Activated T-helper 1 cell treated with anti-CD3 and anti-CD28 coated beads, Interleukin-2, amount 50 U/mL, for 16 hours (primary cell): ENCODE measurements at regions not wholly inside any gene's neighbourhood (a gene's known extent, or its start where the extent isn't known, plus 50 kb on each side); places are given as distances from the start of the nearest gene placed in this dataset.
"Not testable (repeated sequence)": the region's sequence is repeated elsewhere in the genome, so short reads cannot be mapped to it uniquely, and the experiment has no call there.

Experiments
- DNase-seq, 2 donors: peaks; one replicate each; pipeline ENCODE4 v3.0.0-alpha.2; 2020; ENCODE audit warnings: low read depth in 1 of 2, low spot score in 1 of 2

DNA sequence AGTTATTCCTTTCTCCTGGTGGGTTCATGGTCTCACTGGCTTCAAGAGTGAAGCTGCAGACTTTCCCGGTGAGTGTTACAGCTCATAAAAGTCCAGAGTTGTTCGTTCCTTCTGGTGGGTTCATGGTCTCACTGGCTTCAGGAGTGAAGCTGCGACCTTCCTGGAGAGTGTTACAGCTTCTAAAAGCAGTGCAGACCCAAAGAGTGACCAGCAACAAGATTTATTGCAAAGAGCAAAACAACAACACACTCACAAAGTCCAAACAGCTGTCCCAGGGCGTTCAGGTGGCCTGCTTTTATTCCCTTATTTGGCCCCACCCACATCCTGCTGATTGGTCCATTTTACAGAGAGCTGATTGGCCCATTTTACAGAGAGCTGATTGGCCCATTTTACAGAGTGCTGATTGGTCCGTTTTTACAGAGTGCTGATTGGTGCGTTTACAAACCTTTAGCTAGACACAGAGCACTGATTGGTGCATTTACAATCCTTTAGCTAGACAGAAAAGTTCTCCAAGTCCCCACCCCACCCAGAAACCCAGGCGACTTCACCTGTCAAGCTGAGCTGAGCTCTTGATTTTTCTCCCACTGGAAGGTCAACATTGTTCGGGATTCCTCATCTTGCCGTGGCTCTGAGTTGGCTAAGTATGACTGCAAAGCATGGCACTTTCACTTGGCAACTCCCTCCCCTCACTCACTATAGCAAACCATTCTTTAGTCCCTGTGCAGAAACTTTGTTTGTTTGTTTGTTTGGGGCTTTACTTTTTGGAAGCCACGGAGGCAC is 87.3 kb upstream of the EEPD1 start:
- DNase-seq = not testable (repeated sequence)

- DNase-seq = no peak
Measured at GRCh38 chr7:36066343-36066664, 86.8 kb upstream of the EEPD1 start.

DNA sequence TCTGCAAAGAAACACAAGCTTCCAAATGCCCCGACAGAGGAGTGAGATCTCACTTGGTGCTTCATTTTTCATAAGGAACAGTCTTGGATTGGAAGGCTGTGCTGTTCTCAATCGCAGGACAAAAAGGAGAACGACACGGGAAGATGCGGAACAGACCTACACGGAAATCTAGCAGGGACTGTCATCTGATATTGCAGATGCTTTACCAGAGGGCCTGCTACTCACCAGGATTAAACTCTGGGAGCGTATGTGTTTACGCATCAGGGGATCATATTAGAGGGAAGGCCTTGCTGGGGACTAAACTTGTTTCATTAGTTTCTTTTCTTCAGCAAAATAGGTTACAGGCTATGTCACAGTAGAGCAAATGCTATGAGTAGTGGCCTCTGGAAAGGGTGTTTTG is 82.8 kb upstream of the EEPD1 start:
- no peak for DNase-seq

- no peak for DNase-seq
Measured at GRCh38 chr7:36071605-36072004, 81.4 kb upstream of the EEPD1 start.

DNA sequence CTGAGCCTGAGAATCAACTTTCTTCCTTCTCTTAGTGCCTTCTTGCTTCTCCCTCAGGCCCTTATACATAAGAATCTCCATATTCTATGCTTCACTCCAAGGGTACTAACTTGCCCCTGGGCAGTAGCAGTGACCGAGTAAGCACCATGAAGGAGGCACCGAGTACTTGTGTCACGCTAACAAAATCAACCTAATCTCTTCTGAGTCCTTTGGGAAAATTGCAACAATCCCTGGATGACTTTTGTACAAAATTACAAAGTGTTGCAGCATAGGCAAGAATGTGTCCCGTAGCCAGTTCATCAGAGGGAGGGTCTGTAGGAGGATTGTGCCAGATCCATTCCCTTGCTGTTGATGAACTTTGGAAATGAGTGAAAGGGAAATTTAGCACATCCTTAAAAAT is 80.4 kb upstream of the EEPD1 start:
- no peak for DNase-seq

DNA sequence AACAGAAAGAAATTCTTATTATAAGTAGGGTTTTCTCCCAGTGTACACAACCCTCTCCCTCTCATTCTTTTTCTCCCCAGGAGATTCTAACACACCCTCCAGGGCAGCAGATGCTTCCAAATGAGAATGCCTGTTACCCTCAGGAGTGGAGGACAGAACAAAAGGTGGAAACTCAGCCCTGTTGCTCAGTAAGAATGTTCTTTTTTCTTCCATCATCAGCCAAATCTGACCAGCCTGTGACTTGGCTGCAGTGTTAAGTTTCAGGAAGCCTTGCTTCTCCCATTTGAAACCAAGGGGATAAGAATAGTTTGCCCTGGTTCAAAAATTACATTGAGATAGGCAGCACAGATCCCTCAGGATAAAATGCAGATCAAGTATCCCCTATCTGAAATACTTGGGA is 77.5 kb upstream of the EEPD1 start:
- DNase-seq = no peak

GRCh38 chr7:36076074-36076473 is 77.0 kb upstream of the EEPD1 start:
- DNase-seq = no peak

GRCh38 chr7:36078816-36079360 is 74.2 kb upstream of the EEPD1 start:
- no peak for DNase-seq

GRCh38 chr7:36079446-36080025 is 73.5 kb upstream of the EEPD1 start:
- no peak for DNase-seq

- DNase-seq = no peak
Measured at GRCh38 chr7:36080843-36081242, 72.2 kb upstream of the EEPD1 start.

- no peak for DNase-seq
Measured at GRCh38 chr7:36082216-36082615, 70.8 kb upstream of the EEPD1 start.

DNA sequence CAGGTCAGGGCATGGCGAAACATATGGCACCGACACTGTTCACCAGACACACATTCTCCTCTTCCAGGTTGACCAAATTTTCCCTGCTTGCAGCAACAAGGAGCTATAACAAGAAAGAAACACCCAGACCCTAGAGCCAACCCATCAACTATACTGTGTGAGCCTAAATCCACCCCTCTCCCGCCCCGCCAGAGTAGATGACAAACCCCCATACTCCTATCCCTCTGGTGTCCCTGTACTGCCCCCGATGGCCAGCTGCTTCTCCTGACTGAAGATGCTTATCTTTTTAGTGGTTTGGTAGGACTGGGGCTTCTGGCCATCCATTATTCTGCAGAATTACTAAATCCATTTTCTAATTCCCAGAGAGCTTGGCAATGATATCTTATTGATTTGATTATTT is 70.1 kb upstream of the EEPD1 start:
- no peak for DNase-seq

GRCh38 chr7:36083626-36084380 is 69.3 kb upstream of the EEPD1 start:
- no peak for DNase-seq

DNA sequence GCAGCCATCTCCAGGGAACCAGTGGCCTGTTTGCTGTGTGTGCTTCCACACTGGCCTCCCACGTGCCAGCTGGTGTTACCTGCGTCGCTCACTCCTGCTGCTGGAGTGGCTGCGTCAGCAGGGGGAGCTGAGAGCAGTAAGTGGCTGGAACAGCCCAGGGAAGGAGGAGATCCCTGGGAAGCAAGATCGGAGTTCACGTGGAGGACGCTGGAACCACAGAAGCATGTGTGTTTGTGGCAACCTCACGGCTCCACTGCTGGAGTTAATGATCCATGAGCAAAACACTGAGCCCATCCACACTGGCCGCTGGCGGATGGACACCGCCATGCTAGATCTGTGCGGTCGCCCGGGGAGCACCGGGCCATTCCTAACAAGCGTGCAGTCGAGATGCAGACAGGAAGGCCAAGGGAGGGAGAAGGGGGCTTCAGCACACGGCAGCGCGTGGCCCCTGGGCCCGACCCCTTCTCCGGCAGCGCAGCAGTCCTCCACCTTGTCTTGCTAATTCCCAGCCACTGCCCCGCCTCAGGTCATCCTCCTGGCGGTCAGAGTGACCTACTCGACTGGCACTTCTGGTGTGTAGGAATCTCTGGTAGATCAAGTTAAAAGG is 68.5 kb upstream of the EEPD1 start:
- DNase-seq = no peak

DNA sequence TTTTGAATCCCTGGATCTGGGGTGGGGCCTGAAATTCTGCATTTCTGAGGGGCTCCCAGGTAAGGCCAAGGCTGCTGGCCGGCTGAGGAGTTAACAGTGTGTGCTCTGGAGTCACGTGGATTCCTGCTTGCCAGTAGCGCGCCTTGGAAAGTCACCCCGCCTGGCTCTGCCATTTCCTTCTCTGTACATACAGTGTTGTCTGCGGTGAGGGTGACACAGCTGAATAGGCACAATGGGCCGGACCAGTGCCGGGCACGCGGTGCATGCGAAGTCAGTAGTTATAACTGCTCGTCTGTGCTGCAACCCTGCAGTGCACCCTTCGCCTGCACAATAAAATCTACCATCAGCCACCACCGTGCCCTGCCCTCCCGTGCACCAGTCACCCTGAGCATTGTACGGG is 68.0 kb upstream of the EEPD1 start:
- no peak for DNase-seq

GRCh38 chr7:36086571-36086970 is 66.5 kb upstream of the EEPD1 start:
- no peak for DNase-seq

- DNase-seq = no peak
Measured at GRCh38 chr7:36088553-36088952, 64.5 kb upstream of the EEPD1 start.

- DNase-seq = no peak
Measured at GRCh38 chr7:36088966-36089365, 64.1 kb upstream of the EEPD1 start.

DNA sequence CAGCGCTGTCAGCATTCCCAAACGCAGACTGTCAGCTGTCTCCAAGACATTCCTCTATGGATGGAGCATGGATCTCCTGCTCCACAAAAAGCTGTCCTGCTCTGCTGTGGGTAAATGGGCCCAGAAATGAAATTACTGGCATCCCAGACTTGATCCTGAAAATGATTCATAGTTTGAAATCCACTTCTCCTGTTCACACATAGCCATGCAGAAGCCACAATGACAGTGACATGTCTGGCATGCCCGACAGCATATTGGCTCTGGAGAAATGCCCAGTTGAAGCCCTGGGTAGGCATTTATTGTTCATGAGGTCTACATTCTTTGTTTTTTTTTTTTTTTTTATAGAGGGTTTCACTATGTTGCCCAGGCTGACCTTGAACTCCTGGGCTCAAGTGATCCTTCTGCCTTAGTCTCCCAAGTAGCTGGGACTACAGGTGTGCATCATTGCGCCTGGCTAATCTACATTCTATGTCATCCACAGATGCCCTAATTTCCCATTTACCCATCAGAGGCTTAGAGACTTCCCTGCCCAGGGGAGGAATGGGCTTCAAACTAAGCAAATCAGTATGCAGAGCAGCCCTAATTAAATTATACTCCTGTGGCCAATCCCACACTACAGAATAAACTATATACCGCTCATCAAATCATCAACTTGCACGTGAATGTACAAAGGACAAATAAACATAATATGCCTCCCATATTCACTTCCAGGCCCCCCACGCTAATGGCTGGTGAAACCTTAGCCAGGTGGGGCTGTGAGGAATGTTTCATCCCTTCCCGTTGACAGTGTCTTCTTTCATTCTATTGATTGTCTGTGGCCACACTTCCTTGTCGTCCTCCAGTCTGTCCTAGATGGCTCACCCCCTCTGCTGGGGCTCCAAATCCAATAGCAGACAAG is 61.8 kb upstream of the EEPD1 start:
- no peak for DNase-seq

DNA sequence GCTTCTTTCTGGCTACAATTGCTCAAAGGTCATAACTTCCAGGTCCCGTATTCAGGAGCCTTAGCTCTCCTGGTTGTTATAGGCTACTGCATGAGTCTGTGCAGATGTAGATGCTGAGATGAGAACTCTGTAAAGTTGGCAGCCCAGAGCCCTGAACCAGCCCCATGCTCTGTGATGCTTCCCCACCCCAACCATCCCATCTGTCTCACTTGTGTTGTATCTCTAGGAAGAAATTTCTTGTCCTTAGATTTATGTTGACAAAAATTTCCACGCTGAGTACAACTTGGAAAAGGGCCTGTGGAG is 61.2 kb upstream of the EEPD1 start:
- no peak for DNase-seq

- no peak for DNase-seq
Measured at GRCh38 chr7:36092221-36092771, 60.8 kb upstream of the EEPD1 start.
